ENCODE measurements at regions not wholly inside any gene's neighbourhood (a gene's known extent, or its start where the extent isn't known, plus 50 kb on each side); places are given as distances from the start of the nearest gene placed in this dataset.

GRCh38 chr4:1467581-1468458 is 61.6 kb upstream of the NKX1-1 start:
- TF ChIP-seq GATA3 (IDR thresholded peaks at IDR 0.05; ENCODE audit: low read depth, low read length) (no peak), GATA2 (IDR thresholded peaks at IDR 0.05; ENCODE audit: low read depth, low read length) (no peak)

GRCh38 chr4:1466863-1467165 is 60.6 kb upstream of the NKX1-1 start:
- no peak for TF ChIP-seq GATA3 (IDR thresholded peaks at IDR 0.05; ENCODE audit: low read depth, low read length)
- TF ChIP-seq GATA2 (IDR thresholded peaks at IDR 0.05; ENCODE audit: low read depth, low read length): no peak

- TF ChIP-seq GATA2 (IDR thresholded peaks at IDR 0.05; ENCODE audit: low read depth, low read length): no peak
- no peak for TF ChIP-seq GATA3 (IDR thresholded peaks at IDR 0.05; ENCODE audit: low read depth, low read length)
Measured at GRCh38 chr4:1466034-1466862, 60.0 kb upstream of the NKX1-1 start.

GRCh38 chr4:1465173-1466033 is 59.2 kb upstream of the NKX1-1 start:
- TF ChIP-seq GATA2 (IDR thresholded peaks at IDR 0.05; ENCODE audit: low read depth, low read length) (no peak), GATA3 (IDR thresholded peaks at IDR 0.05; ENCODE audit: low read depth, low read length) (no peak)

GRCh38 chr4:1464581-1465171 is 58.4 kb upstream of the NKX1-1 start:
- TF ChIP-seq GATA3 (IDR thresholded peaks at IDR 0.05; ENCODE audit: low read depth, low read length): no peak
- TF ChIP-seq GATA2 (IDR thresholded peaks at IDR 0.05; ENCODE audit: low read depth, low read length): no peak

- no peak for TF ChIP-seq GATA2 (IDR thresholded peaks at IDR 0.05; ENCODE audit: low read depth, low read length)
- TF ChIP-seq GATA3 (IDR thresholded peaks at IDR 0.05; ENCODE audit: low read depth, low read length): no peak
Measured at GRCh38 chr4:1463927-1464540, 57.8 kb upstream of the NKX1-1 start.

- TF ChIP-seq GATA2 (IDR thresholded peaks at IDR 0.05; ENCODE audit: low read depth, low read length) (no peak), GATA3 (IDR thresholded peaks at IDR 0.05; ENCODE audit: low read depth, low read length) (no peak)
Measured at GRCh38 chr4:1463088-1463926, 57.1 kb upstream of the NKX1-1 start.

GRCh38 chr4:1462768-1463075 is 56.5 kb upstream of the NKX1-1 start:
- TF ChIP-seq GATA3 (IDR thresholded peaks at IDR 0.05; ENCODE audit: low read depth, low read length) (no peak), GATA2 (IDR thresholded peaks at IDR 0.05; ENCODE audit: low read depth, low read length) (no peak)

- TF ChIP-seq GATA2 (IDR thresholded peaks at IDR 0.05; ENCODE audit: low read depth, low read length) (no peak), GATA3 (IDR thresholded peaks at IDR 0.05; ENCODE audit: low read depth, low read length) (no peak)
Measured at GRCh38 chr4:1462009-1462767, 55.9 kb upstream of the NKX1-1 start.

- TF ChIP-seq GATA2 (IDR thresholded peaks at IDR 0.05; ENCODE audit: low read depth, low read length) (no peak), GATA3 (IDR thresholded peaks at IDR 0.05; ENCODE audit: low read depth, low read length) (no peak)
Measured at GRCh38 chr4:1460967-1461868, 55.0 kb upstream of the NKX1-1 start.

Data from SH-SY5Y (cell line).